ENCODE measurements at regions not wholly inside any gene's neighbourhood (a gene's known extent, or its start where the extent isn't known, plus 50 kb on each side); places are given as distances from the start of the nearest gene placed in this dataset.

- no peak for TF ChIP-seq POLR2A (IDR thresholded peaks at IDR 0.05)
- no peak for TF ChIP-seq CTCF (IDR thresholded peaks at IDR 0.05)
Measured at GRCh38 chr10:3396116-3396515, 223.5 kb upstream of the PITRM1 start.
